WERI-Rb-1 (cell line): ENCODE measurements at regions not wholly inside any gene's neighbourhood (a gene's known extent, or its start where the extent isn't known, plus 50 kb on each side); places are given as distances from the start of the nearest gene placed in this dataset.

Experiments
- DNase-seq: peaks from one replicate; pipeline ENCODE4 v3.0.0-alpha.2; 2020
- H3K27ac ChIP-seq: fragments of 250-450 bp; sonication (Bioruptor Pico); 2 replicates; pipeline ENCODE4 v1.5.1; 2020; ENCODE audit warnings: mild to moderate bottlenecking, moderate library complexity
- H3K27me3 ChIP-seq: fragments of 250-450 bp; sonication (Bioruptor Pico); 2 replicates; pipeline ENCODE4 v1.5.1; 2021; ENCODE audit warnings: mild to moderate bottlenecking, low read depth, moderate library complexity; ENCODE audit not compliant: insufficient read depth, severe bottlenecking
- H3K36me3 ChIP-seq: fragments of 250-450 bp; sonication (Bioruptor Pico); 2 replicates; pipeline ENCODE4 v1.5.1; 2020; ENCODE audit warnings: mild to moderate bottlenecking, moderate library complexity
- H3K4me3 ChIP-seq: 2 replicates; pipeline ENCODE4 v1.5.1; 2011; ENCODE audit warnings: low read depth, mild to moderate bottlenecking, control low read depth, low read length
- H3K9me3 ChIP-seq: fragments of 250-450 bp; sonication (Bioruptor Pico); 2 replicates; pipeline ENCODE4 v1.5.1; 2021; ENCODE audit warnings: mild to moderate bottlenecking, moderate library complexity; ENCODE audit not compliant: severe bottlenecking
- CTCF ChIP-seq: IDR thresholded peaks from 2 replicates; pipeline ENCODE4 v1.5.1; 2011; ENCODE audit warnings: low read depth, mild to moderate bottlenecking, control low read depth, inconsistent platforms, low read length

GRCh38 chr15:96268442-96269204 lies 61.9 kb upstream of the NR2F2 start:
- H3K27me3 ChIP-seq = peaks cover 3% of the 10 kb centered on the region
- no peak for TF ChIP-seq CTCF
- H3K4me3 ChIP-seq = no peak overlapping the region
- no peak for DNase-seq
- H3K27ac ChIP-seq = no peak overlapping the region
- H3K36me3 ChIP-seq = no peaks in the 10 kb centered on the region
- H3K9me3 ChIP-seq = no peaks in the 10 kb centered on the region

GRCh38 chr15:96270581-96271172 lies 59.8 kb upstream of the NR2F2 start:
- DNase-seq = no peak
- Histone ChIP-seq H3K36me3 (no peaks in the 10 kb centered on the region), H3K27ac (no peak overlapping the region), H3K27me3 (peaks cover 3% of the 10 kb centered on the region), H3K9me3 (no peaks in the 10 kb centered on the region), H3K4me3 (no peak overlapping the region)
- TF ChIP-seq CTCF = no peak

GRCh38 chr15:96272427-96272826 lies 58.1 kb upstream of the NR2F2 start:
- no peaks in the 10 kb centered on the region for H3K9me3 ChIP-seq
- DNase-seq = no peak
- TF ChIP-seq CTCF = no peak
- no peak overlapping the region for H3K4me3 ChIP-seq
- H3K36me3 ChIP-seq = no peaks in the 10 kb centered on the region
- H3K27ac ChIP-seq = no peak overlapping the region
- H3K27me3 ChIP-seq = peaks cover 4% of the 10 kb centered on the region

- no peak overlapping the region for H3K4me3 ChIP-seq
- peaks cover 3% of the 10 kb centered on the region for H3K27me3 ChIP-seq
- H3K27ac ChIP-seq = no peak overlapping the region
- no peaks in the 10 kb centered on the region for H3K36me3 ChIP-seq
- no peak for TF ChIP-seq CTCF
- DNase-seq = no peak
- no peaks in the 10 kb centered on the region for H3K9me3 ChIP-seq
Measured at GRCh38 chr15:96273317-96274086, 57.0 kb upstream of the NR2F2 start.

- Histone ChIP-seq H3K4me3 (no peak overlapping the region), H3K27me3 (peaks cover 3% of the 10 kb centered on the region), H3K36me3 (no peaks in the 10 kb centered on the region), H3K27ac (no peak overlapping the region), H3K9me3 (no peaks in the 10 kb centered on the region)
- DNase-seq = no peak
- TF ChIP-seq CTCF = no peak
Measured at GRCh38 chr15:96274087-96274440, 56.4 kb upstream of the NR2F2 start.
